HepG2 (cell line): ENCODE measurements at regions not wholly inside any gene's neighbourhood (a gene's known extent, or its start where the extent isn't known, plus 50 kb on each side); places are given as distances from the start of the nearest gene placed in this dataset.

Source experiments
- ATAC-seq: fragments of 200-7000 bp; cut with Tn5 transposase; 3 replicates; pipeline ENCODE4 v1.9.1; 2020; ENCODE audit warnings: mild to moderate bottlenecking, moderate library complexity
- BruUV-seq: library from RNA; stranded (reverse); fragments of 400-500 nt; replicated peaks from 2 replicates; lab custom pipeline; 2021; lab: Mats Ljungman, UMichigan
- CTCF ChIA-PET: fragments of 300-600 bp; formaldehyde crosslinking; extraction: SDS; loops from one replicate; lab custom pipeline; 2021; ENCODE audit warnings: low total read pairs, inconsistent platforms, low intra/inter-chr PET ratio; lab: Yijun Ruan, JAX
- POLR2A ChIA-PET: fragments of 350-600 bp; sonication (Branson Sonifier 250); formaldehyde crosslinking; loops from one replicate; lab custom pipeline; 2020; ENCODE audit warnings: antibody characterized with exemption, inconsistent platforms; lab: Yijun Ruan, JAX
- DNase-seq: peaks from one replicate; pipeline ENCODE4 v3.0.0-alpha.2; 2015; ENCODE audit warnings: low spot score
- FAIRE-seq: peaks from 3 replicates; lab custom pipeline; 2011; peaks lifted over from hg19 to GRCh38; lab: Jason Lieb, UNC
- H2AFZ ChIP-seq: one replicate; pipeline ENCODE4 v1.6.1; 2011; ENCODE audit warnings: low read length, inconsistent platforms
- H3K27ac ChIP-seq: fragments of 300-600 bp; 3 replicates; pipeline ENCODE4 v1.8.0; 2011; ENCODE audit warnings: mixed run types, mild to moderate bottlenecking, mixed read lengths, low read length, inconsistent platforms; ENCODE audit not compliant: insufficient read depth; ENCODE audit errors: extremely low read length
- H3K27me3 ChIP-seq, 2 experiments: fragments of 200-600 bp in 1 of 2; 2 replicates in 1 of 2; 3 replicates in 1 of 2; pipeline versions ENCODE4 v1.6.0 to v1.8.0; 2011; ENCODE audit warnings: low read length in 2 of 2, mild to moderate bottlenecking in 2 of 2, moderate library complexity in 2 of 2, inconsistent platforms in 1 of 2; ENCODE audit not compliant: insufficient read depth in 2 of 2, control insufficient read depth in 1 of 2
- H3K36me3 ChIP-seq, 2 experiments: fragments of 200-600 bp in 1 of 2; replicated peaks in 1 of 2; 2 replicates in 1 of 2; 3 replicates in 1 of 2; pipeline versions ENCODE4 v1.5.1 to v1.8.0; 2011; ENCODE audit warnings: low read length in 2 of 2, inconsistent platforms in 1 of 2; ENCODE audit not compliant: insufficient read depth in 2 of 2, control insufficient read depth in 1 of 2
- H3K4me1 ChIP-seq: 2 replicates; pipeline ENCODE4 v1.5.1; 2012; ENCODE audit warnings: low read length, inconsistent platforms; ENCODE audit not compliant: insufficient read depth
- H3K4me2 ChIP-seq: 2 replicates; pipeline ENCODE4 v1.6.0; 2011; ENCODE audit warnings: low read depth, low read length, inconsistent platforms
- H3K4me3 ChIP-seq, 3 experiments: fragments of 200-600 bp in 1 of 3; sonication (generic), shearing (Covaris generic) in 1 of 3; replicated peaks in 1 of 3; 2 replicates each; pipeline ENCODE4 v1.5.1; 2011 to 2016; ENCODE audit warnings: low read length in 3 of 3, inconsistent platforms in 2 of 3, low read depth in 2 of 3, mild to moderate bottlenecking in 2 of 3, control low read depth in 1 of 3, mixed read lengths in 1 of 3; ENCODE audit not compliant: insufficient read depth in 1 of 3
- H3K79me2 ChIP-seq: one replicate; pipeline ENCODE4 v1.6.1; 2011; ENCODE audit warnings: low read length, inconsistent platforms; ENCODE audit not compliant: insufficient read depth
- H3K9ac ChIP-seq: 2 replicates; pipeline ENCODE4 v1.6.0; 2011; ENCODE audit warnings: mild to moderate bottlenecking, low read depth, low read length, inconsistent platforms; ENCODE audit not compliant: insufficient read depth
- H3K9me3 ChIP-seq: 2 replicates; pipeline ENCODE4 v1.5.1; 2012; ENCODE audit warnings: mild to moderate bottlenecking, low read length
- H4K20me1 ChIP-seq: 2 replicates; pipeline ENCODE4 v1.6.0; 2011; ENCODE audit warnings: inconsistent platforms, mild to moderate bottlenecking, low read length, moderate library complexity; ENCODE audit not compliant: insufficient read depth
- DDIT3 ChIP-seq: sonication (generic); formaldehyde crosslinking; IDR thresholded peaks from 2 replicates; pipeline ENCODE4 v1.4.0; 2020; ENCODE audit warnings: mild to moderate bottlenecking, missing genetic modification reagents
- DPF2 ChIP-seq: sonication (generic); formaldehyde crosslinking; IDR thresholded peaks from 2 replicates; pipeline ENCODE4 v1.4.0; 2020; ENCODE audit warnings: mild to moderate bottlenecking, low read depth, missing genetic modification reagents, borderline replicate concordance
- HDAC2 ChIP-seq: sonication (generic); formaldehyde crosslinking; IDR thresholded peaks from 2 replicates; pipeline ENCODE4 v1.4.0; 2020; ENCODE audit warnings: missing genetic modification reagents
- HIC2 ChIP-seq: sonication (generic); formaldehyde crosslinking; IDR thresholded peaks from 2 replicates; pipeline ENCODE4 v1.9.0; 2022; ENCODE audit warnings: low read depth, missing genetic modification reagents
- NFAT5 ChIP-seq: sonication (generic); formaldehyde crosslinking; IDR thresholded peaks from 2 replicates; pipeline ENCODE4 v1.4.0; 2020; ENCODE audit warnings: missing genetic modification reagents
- NFE2L2 ChIP-seq: fragments of 150-350 bp; IDR thresholded peaks from 2 replicates; pipeline ENCODE4 v1.6.1; 2014; ENCODE audit warnings: low read length
- TEAD2 ChIP-seq: sonication (generic); formaldehyde crosslinking; IDR thresholded peaks from 2 replicates; pipeline ENCODE4 v1.9.0; 2021; ENCODE audit warnings: missing genetic modification reagents
- TFE3 ChIP-seq: IDR thresholded peaks from 2 replicates; pipeline ENCODE4 v1.6.1; 2016
- UBTF ChIP-seq: sonication (generic); formaldehyde crosslinking; IDR thresholded peaks from 2 replicates; pipeline ENCODE4 v1.4.0; 2020; ENCODE audit warnings: mild to moderate bottlenecking, missing genetic modification reagents
- ZFYVE20 ChIP-seq: sonication (generic); formaldehyde crosslinking; IDR thresholded peaks from 2 replicates; pipeline ENCODE4 v1.8.0; 2023; ENCODE audit warnings: low read depth, mild to moderate bottlenecking, moderate library complexity, missing genetic modification reagents, borderline replicate concordance
- WGBS: methylation state at CpG from one replicate; pipeline ENCODE4 v1.1.6; 2017; ENCODE audit warnings: low lambda C conversion rate; 5-methylcytosine and 5-hydroxymethylcytosine counted together
- in situ Hi-C: cut with HindIII; loops from 2 replicates; pipeline ENCODE4 v1.10.0; 2017; ENCODE audit warnings: low pct_unique_long_range_greater_than_20kb; ENCODE audit not compliant: extremely low pct_ligation_motif_present
- intact Hi-C: fragments of 100-400 bp; cut with micrococcal nuclease; formaldehyde crosslinking; loops from one replicate; pipeline ENCODE4 v1.10.0; 2022; ENCODE audit not compliant: unreplicated experiment

DNA sequence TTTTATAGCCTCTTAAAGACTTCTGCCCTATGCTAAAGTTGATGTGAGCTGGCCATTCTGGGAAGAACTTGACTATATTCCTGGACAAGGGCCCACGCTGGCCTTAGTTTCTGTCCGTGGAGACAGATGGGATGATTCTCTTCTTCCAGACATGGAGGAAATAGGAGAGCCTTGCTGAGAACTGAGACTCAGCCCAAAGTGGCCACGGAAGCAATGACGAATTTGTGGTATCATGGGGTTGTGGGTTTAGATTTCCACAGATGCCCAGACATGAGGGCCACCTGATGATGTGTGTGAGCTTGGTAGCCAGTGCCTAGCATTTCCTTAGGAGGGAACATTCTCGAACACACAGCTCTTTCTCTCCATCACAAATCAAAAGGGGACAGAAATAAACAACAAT is 309.1 kb downstream of the NSG2 start (continued):
- TF ChIP-seq TFE3 (CRISPR knock-in tag) = no peak
- no peak for TF ChIP-seq DDIT3 (CRISPR knock-in tag)

DNA sequence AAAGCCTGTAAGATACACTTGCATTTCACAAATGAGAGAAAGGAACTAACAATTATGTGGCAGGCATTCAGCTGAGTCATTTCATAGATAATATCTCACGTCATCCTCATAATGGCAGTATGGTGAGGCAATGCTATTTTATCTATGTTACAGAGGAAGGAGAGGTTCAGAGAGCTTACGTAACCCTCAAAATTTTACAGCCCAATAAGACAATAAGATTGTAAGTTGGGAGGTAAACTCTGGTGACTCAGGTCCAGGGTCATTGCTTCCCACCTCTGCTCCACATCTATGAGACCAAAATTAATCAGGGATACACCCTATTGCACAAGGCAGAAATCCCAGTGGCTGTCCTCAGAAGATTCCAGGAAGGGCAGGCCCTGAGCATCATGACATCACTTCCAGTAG is 309.7 kb downstream of the NSG2 start:
- Histone ChIP-seq H3K4me1 (no peaks in the 10 kb centered on the region), H3K9me3 (no peaks in the 10 kb centered on the region), H3K9ac (no peak overlapping the region), H4K20me1 (no peaks in the 10 kb centered on the region), H3K27ac (no peak overlapping the region), H3K4me2 (no peak overlapping the region), H2AFZ (no peak overlapping the region), H3K79me2 (no peaks in the 10 kb centered on the region), H3K36me3 (no peaks in the 10 kb centered on the region), H3K27me3 (no peaks in the 10 kb centered on the region), H3K4me3 (no peak overlapping the region)
- ChIA-PET CTCF (no interaction called here), POLR2A (no interaction called here)
- DNase-seq (no peak), ATAC-seq (no peak), FAIRE-seq (no peak)
- intact Hi-C loops (no loop called here), in situ Hi-C loops (no loop called here)
- 32% methylated on average over 2 of the region's 2 CpGs for WGBS
- TF ChIP-seq HDAC2 (CRISPR knock-in tag) (no peak), ZFYVE20 (CRISPR knock-in tag) (no peak), NFE2L2 (no peak), NFAT5 (CRISPR knock-in tag) (no peak), UBTF (CRISPR knock-in tag) (no peak), HIC2 (CRISPR knock-in tag) (no peak), DPF2 (CRISPR knock-in tag) (no peak), TEAD2 (no peak)
- no TSS peak for BruUV-seq
